ENCODE measurements at regions not wholly inside any gene's neighbourhood (a gene's known extent, or its start where the extent isn't known, plus 50 kb on each side); places are given as distances from the start of the nearest gene placed in this dataset.

- no peak for DNase-seq
These were observed 204.9 kb upstream of the CYRIA start for GRCh38 chr2:16870491-16871076.

GRCh38 chr2:16869711-16870110 is 204.1 kb upstream of the CYRIA start:
- no peak for DNase-seq

GRCh38 chr2:16862471-16862870 is 196.8 kb upstream of the CYRIA start:
- DNase-seq: no peak

GRCh38 chr2:16861530-16861929 is 195.9 kb upstream of the CYRIA start:
- peak; percentile 45 for DNase-seq

- no peak for DNase-seq
These were observed 195.5 kb upstream of the CYRIA start for GRCh38 chr2:16861111-16861510.

GRCh38 chr2:16860627-16861026 is 195.0 kb upstream of the CYRIA start:
- no peak for DNase-seq

GRCh38 chr2:16855183-16855582 is 189.5 kb upstream of the CYRIA start:
- no peak for DNase-seq

- DNase-seq: no peak
These were observed 187.5 kb upstream of the CYRIA start for GRCh38 chr2:16853088-16853487.

- peak; percentile 0 for DNase-seq
These were observed 187.0 kb upstream of the CYRIA start for GRCh38 chr2:16852651-16853050.

GRCh38 chr2:16851126-16851525 is 185.5 kb upstream of the CYRIA start:
- no peak for DNase-seq

GRCh38 chr2:16840496-16841172 is 175.0 kb upstream of the CYRIA start:
- DNase-seq: no peak

GRCh38 chr2:16832910-16833309 is 167.3 kb upstream of the CYRIA start:
- no peak for DNase-seq

GRCh38 chr2:16828828-16829160 is 163.2 kb upstream of the CYRIA start:
- no peak for DNase-seq

GRCh38 chr2:16828044-16828827 is 162.6 kb upstream of the CYRIA start:
- no peak for DNase-seq

- DNase-seq: no peak
These were observed 158.8 kb upstream of the CYRIA start for GRCh38 chr2:16824472-16824871.

- DNase-seq: no peak
These were observed 156.1 kb upstream of the CYRIA start for GRCh38 chr2:16821692-16822091.

GRCh38 chr2:16818203-16818556 is 152.5 kb upstream of the CYRIA start:
- no peak for DNase-seq

- DNase-seq: no peak
These were observed 151.9 kb upstream of the CYRIA start for GRCh38 chr2:16817305-16818202.

- no peak for DNase-seq
These were observed 150.9 kb upstream of the CYRIA start for GRCh38 chr2:16816522-16816921.

- no peak for DNase-seq
These were observed 150.4 kb upstream of the CYRIA start for GRCh38 chr2:16816016-16816415.

GRCh38 chr2:16813593-16813992 is 148.0 kb upstream of the CYRIA start:
- no peak for DNase-seq

GRCh38 chr2:16798472-16798871 is 132.8 kb upstream of the CYRIA start:
- DNase-seq: no peak

- no peak for DNase-seq
These were observed 125.9 kb upstream of the CYRIA start for GRCh38 chr2:16791496-16791895.

Data from fibroblast of skin of right biceps (primary cell).